OCI-M1 (cell line): ENCODE measurements at regions not wholly inside any gene's neighbourhood (a gene's known extent, or its start where the extent isn't known, plus 50 kb on each side); places are given as distances from the start of the nearest gene placed in this dataset.

Source experiments
- DNase-seq: peaks from one replicate; lab custom pipeline; 2025; lab: John Stamatoyannopoulos, UW

- DNase-seq, result no peak
Measured at GRCh38 chr1:30420519-30421050, 302.8 kb downstream of the MATN1 start.

- DNase-seq, result no peak
Measured at GRCh38 chr1:30419831-30420230, 303.6 kb downstream of the MATN1 start.

- DNase-seq, result no peak
Measured at GRCh38 chr1:30418939-30419720, 304.3 kb downstream of the MATN1 start.

- no peak for DNase-seq
Measured at GRCh38 chr1:30418061-30418938, 305.1 kb downstream of the MATN1 start.

DNA sequence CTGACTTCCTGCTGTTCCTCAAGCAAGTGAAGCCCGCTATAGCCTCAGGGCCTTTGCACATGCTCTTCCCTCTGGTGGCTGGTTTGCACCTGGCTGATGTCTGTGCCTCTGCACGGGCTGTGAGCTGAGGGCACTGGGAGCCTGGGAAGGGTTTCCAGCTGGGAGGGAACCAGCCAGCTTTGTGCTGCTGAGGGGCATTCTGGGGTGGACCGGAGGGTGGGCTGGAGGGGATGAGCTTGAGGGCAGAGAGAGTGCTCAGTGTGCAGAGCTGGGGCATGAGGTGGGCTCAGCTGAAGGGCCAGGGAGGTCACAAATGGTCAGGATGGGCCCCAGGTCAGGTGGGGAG, 305.7 kb downstream of the MATN1 start:
- no peak for DNase-seq

- no peak for DNase-seq
Measured at GRCh38 chr1:30417001-30417700, 306.2 kb downstream of the MATN1 start.

DNA sequence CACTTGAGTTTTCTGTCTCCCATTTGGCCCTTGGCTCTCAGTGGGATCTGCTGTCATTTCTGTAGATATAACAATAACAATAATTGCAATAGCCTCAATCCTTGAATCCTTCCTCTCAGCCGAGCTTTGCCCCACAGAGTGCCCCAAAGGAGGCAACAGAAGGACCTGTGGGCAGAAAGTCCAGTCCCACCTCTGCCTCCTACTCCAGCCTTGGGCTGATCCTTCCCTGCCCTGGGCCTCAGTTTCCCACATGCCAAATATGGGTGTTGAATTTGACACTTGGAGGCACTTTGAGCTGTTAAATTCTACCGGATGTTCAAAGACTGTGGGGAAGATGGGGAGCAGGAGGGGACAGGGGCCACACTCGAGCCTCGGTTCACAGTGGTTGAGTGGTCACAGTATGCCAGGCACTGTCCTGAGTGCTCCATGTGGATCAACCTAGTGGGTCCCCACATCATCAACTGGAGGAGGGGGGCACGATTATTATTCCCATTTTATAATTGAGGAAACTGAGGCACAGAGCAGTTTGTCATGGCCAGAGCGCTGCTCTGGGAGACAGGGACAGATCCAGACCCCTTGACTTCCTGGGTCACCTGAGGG, 307.1 kb downstream of the MATN1 start:
- DNase-seq, result no peak

- no peak for DNase-seq
Measured at GRCh38 chr1:30415171-30415940, 308.0 kb downstream of the MATN1 start.

DNA sequence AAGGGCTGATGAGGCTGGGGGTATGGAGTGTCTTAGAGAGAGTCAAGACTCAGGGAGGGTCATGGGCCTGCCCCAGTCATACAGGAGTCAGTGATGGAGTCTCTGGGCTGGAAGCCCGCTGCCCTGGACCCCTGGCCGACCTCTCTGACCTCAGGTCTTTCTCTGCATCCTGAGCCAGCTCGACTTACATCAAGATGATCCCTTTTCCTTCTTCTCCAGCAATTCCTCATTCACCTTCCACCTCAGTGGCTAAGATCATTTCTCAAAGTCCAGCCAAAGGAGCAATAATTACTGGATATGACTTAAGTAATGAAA, 308.6 kb downstream of the MATN1 start:
- no peak for DNase-seq

GRCh38 chr1:30414086-30414850, 309.1 kb downstream of the MATN1 start:
- DNase-seq, result peak; percentile 21

DNA sequence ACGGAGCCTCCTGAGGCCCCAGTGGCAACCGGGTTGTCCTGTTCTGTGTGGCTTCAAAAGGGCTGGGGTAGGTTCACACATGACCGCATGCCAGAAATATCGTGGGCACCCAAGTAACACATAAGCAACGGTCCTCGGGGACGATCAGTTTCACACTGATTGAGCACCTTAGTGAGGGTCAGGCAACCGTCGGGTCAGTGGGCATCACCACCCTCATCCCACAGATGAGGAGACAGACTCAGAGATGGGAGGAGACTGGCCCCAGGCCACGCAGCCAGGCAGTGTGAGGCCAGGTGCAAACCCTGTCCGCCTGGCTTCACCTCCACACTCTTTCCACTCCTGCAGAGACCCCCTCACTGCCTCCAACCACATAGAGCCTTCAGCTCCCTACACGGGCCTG, 309.8 kb downstream of the MATN1 start:
- no peak for DNase-seq

- no peak for DNase-seq
Measured at GRCh38 chr1:30413111-30413440, 310.3 kb downstream of the MATN1 start.

DNA sequence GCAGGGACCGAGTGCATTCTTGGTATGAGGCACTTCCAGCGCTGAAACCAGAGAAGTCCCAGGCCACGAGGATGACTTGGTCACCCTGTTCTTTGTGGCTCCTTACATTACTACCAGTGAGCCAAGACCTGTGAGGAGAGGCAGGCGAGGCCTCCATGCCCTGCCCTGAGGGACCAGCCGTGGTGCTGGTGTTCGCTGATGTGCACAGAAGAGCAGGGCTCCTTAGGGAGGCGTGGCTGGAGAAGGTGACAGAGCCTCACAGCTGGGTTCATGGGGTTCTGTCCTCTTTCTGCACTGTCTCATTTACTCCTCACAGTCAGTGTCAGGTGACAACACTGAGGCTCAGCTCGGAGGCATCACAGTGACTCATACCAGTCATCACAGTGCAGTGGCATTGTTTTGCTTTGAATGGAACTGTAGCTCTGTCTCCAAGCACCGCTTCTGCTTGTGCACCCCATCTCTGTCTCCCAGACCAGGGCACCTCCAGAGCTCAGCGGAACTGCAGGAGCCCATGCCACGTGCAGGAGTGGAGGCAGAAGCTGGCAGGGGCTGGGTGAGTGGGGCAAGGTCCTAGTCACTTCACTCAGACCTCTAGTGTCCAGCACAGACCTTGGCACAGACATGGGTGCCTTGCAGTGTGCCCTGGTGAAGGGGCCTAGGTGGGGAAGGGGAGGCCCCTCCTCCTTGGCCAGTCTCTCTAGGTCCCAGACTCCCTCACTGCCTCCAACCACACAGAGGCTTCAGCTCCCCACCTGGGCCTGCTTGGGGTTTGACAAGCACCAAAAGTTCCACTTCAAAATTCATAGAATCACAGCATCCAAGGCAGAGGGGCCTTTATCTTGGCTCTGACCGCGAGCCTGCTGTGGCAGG, 310.9 kb downstream of the MATN1 start:
- no peak for DNase-seq

DNA sequence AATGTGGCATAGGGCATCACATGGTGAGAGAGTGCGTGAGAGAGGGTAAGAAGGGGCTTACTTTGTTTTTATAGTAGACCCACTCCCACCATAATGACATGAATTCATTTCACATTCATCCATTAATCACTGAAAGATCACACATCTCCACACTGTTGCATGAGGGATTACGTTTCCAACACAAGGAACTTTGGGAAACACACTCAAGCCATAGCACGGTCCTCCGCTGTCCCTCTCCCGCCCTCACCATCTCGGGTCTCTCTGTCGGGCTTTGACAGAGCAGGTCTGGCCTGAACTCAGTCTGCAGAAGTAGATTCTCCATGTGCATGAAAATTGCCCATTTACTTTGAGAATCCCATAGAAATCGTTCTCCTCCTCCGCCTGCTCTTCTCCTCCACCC, 312.2 kb downstream of the MATN1 start:
- no peak for DNase-seq

GRCh38 chr1:30410153-30410851, 313.1 kb downstream of the MATN1 start:
- no peak for DNase-seq

DNA sequence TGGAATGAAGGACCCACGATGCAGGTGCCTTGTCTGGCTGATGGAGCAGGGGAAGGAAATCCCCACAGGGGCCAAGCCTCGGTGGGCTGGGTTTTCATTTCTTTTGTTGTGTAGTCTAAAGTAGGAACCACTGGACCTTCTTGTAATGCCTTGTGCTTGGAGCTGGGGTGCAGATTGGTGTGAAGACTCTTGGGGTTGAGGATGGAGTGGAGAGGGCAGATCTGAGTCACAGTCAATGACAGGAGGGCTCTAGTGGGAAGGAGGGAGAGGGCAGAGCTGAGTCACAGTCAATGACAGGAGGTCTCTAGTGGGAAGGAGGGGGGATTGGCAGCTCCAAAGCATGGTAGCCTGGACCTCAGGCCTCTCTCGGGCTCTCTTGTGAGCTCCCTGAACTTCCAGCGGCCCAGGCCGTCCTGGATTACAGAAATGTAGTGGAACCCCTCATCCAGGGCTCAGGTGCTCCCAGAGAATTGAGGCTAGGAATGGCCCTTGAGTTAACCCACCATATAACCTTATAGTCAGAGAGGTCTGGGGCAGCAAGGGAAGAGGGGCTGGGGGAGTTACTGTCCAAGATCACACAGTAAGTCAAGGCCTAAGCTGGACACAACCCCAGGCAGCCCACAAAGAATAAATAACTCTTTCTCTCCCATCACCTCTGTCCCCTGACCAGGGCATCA, 313.8 kb downstream of the MATN1 start:
- DNase-seq, result no peak

DNA sequence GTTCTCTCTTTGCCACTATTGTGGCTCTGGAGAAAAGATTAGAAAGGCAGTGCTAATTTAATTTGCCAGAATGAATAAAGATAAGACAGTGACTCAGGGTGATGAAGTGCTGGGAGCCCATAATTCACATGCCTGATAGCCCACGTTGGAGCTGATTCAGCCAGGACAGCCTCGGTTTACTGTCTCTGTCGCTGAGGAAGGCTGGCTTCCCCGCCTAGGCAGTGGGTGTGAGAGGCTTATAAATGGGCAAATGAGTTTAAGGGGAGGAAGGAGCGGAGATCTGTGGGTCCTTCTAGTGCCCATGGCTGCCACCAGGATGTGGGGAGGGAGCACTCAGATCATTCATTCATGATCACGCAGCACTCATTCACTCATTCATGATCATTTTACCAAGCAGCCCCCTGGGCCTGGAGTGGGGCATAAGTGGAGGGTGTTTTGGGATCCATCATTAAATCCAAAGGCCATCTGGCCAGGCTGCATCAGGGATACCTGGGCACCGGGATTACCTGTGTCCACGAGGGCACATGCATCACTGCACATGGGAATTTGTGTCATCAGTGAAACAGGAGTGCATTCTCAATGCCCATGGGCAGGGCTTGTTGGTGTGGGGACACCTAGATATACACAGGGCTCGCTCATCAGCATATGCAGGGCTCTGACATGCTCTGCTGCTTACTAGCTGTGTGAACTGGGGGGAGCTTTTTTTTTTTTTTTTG, 315.4 kb downstream of the MATN1 start:
- DNase-seq, result no peak
